ENCODE measurements at regions not wholly inside any gene's neighbourhood (a gene's known extent, or its start where the extent isn't known, plus 50 kb on each side); places are given as distances from the start of the nearest gene placed in this dataset.
"Not testable (repeated sequence)": the region's sequence is repeated elsewhere in the genome, so short reads cannot be mapped to it uniquely, and the experiment has no call there.

- TF ChIP-seq SNAI2 (CRISPR knock-in tag; IDR thresholded peaks at IDR 0.05); OSR1 (CRISPR knock-in tag; IDR thresholded peaks at IDR 0.05); ARNTL (CRISPR knock-in tag; IDR thresholded peaks at IDR 0.05; ENCODE audit: borderline replicate concordance, low read depth); RARB (CRISPR knock-in tag; IDR thresholded peaks at IDR 0.05); TSHZ2 (CRISPR knock-in tag; IDR thresholded peaks at IDR 0.05): not testable (repeated sequence)
Measured at GRCh38 chr9:129423755-129424154, 197.1 kb downstream of the C9orf50 start.

Data from SK-N-SH treated with all-trans-retinoic acid at 6 μM for 48 hours (cell line).